HG03039 (cell line): ENCODE measurements at regions not wholly inside any gene's neighbourhood (a gene's known extent, or its start where the extent isn't known, plus 50 kb on each side); places are given as distances from the start of the nearest gene placed in this dataset.
"Not testable (repeated sequence)": the region's sequence is repeated elsewhere in the genome, so short reads cannot be mapped to it uniquely, and the experiment has no call there.

Experiments
- ATAC-seq: cut with Tn5 transposase; IDR thresholded peaks from one replicate; pipeline ENCODE4 v1.9.1; 2021; ENCODE audit warnings: mild to moderate bottlenecking, moderate library complexity; ENCODE audit not compliant: unreplicated experiment

- not testable (repeated sequence) for ATAC-seq
Observed at GRCh38 chr17:30689266-30690000, 135.1 kb downstream of the CRLF3 start.

- not testable (repeated sequence) for ATAC-seq
Observed at GRCh38 chr17:30686538-30687479, 137.7 kb downstream of the CRLF3 start.

- not testable (repeated sequence) for ATAC-seq
Observed at GRCh38 chr17:30682280-30682679, 142.2 kb downstream of the CRLF3 start.

- not testable (repeated sequence) for ATAC-seq
Observed at GRCh38 chr17:30680681-30681080, 143.8 kb downstream of the CRLF3 start.

- ATAC-seq: no peak
Observed at GRCh38 chr17:30677550-30678249, 146.8 kb downstream of the CRLF3 start.

- ATAC-seq: not testable (repeated sequence)
Observed at GRCh38 chr17:30675777-30676492, 148.6 kb downstream of the CRLF3 start.

GRCh38 chr17:30669217-30669649, 155.3 kb downstream of the CRLF3 start:
- not testable (repeated sequence) for ATAC-seq

- not testable (repeated sequence) for ATAC-seq
Observed at GRCh38 chr17:30668360-30669181, 155.9 kb downstream of the CRLF3 start.

GRCh38 chr17:30667657-30668359, 156.7 kb downstream of the CRLF3 start:
- ATAC-seq: not testable (repeated sequence)

- not testable (repeated sequence) for ATAC-seq
Observed at GRCh38 chr17:30666838-30667656, 157.4 kb downstream of the CRLF3 start.

- not testable (repeated sequence) for ATAC-seq
Observed at GRCh38 chr17:30663727-30664455, 160.6 kb downstream of the CRLF3 start.

- ATAC-seq: not testable (repeated sequence)
Observed at GRCh38 chr17:30657148-30657547, 167.3 kb downstream of the CRLF3 start.

GRCh38 chr17:30653038-30653437, 171.5 kb downstream of the CRLF3 start:
- not testable (repeated sequence) for ATAC-seq

- not testable (repeated sequence) for ATAC-seq
Observed at GRCh38 chr17:30650149-30650548, 172.9 kb downstream of the GOSR1 start.

- not testable (repeated sequence) for ATAC-seq
Observed at GRCh38 chr17:30648015-30648620, 170.9 kb downstream of the GOSR1 start.

- ATAC-seq: not testable (repeated sequence)
Observed at GRCh38 chr17:30645875-30646274, 168.7 kb downstream of the GOSR1 start.

- ATAC-seq: not testable (repeated sequence)
Observed at GRCh38 chr17:30644713-30645112, 167.5 kb downstream of the GOSR1 start.
